ENCODE measurements at regions not wholly inside any gene's neighbourhood (a gene's known extent, or its start where the extent isn't known, plus 50 kb on each side); places are given as distances from the start of the nearest gene placed in this dataset.

GRCh38 chr13:80888390-80888789 is 547.5 kb upstream of the SPRY2 start:
- DNase-seq (no peak), ATAC-seq (no peak)
- no peaks in the 10 kb centered on the region for H3K4me1 ChIP-seq
- TF ChIP-seq, protein P1, sequence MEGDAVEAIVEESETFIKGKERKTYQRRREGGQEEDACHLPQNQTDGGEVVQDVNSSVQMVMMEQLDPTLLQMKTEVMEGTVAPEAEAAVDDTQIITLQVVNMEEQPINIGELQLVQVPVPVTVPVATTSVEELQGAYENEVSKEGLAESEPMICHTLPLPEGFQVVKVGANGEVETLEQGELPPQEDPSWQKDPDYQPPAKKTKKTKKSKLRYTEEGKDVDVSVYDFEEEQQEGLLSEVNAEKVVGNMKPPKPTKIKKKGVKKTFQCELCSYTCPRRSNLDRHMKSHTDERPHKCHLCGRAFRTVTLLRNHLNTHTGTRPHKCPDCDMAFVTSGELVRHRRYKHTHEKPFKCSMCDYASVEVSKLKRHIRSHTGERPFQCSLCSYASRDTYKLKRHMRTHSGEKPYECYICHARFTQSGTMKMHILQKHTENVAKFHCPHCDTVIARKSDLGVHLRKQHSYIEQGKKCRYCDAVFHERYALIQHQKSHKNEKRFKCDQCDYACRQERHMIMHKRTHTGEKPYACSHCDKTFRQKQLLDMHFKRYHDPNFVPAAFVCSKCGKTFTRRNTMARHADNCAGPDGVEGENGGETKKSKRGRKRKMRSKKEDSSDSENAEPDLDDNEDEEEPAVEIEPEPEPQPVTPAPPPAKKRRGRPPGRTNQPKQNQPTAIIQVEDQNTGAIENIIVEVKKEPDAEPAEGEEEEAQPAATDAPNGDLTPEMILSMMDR (IDR thresholded peaks at IDR 0.05) = no peak
- intact Hi-C loops (cut with DNase I) = no loop called here
- H3K27me3 ChIP-seq = no peaks in the 10 kb centered on the region
- no peaks in the 10 kb centered on the region for H3K9me3 ChIP-seq
- H3K36me3 ChIP-seq = no peaks in the 10 kb centered on the region
- H3K4me3 ChIP-seq = no peak overlapping the region
- H3K27ac ChIP-seq = no peak overlapping the region

DNA sequence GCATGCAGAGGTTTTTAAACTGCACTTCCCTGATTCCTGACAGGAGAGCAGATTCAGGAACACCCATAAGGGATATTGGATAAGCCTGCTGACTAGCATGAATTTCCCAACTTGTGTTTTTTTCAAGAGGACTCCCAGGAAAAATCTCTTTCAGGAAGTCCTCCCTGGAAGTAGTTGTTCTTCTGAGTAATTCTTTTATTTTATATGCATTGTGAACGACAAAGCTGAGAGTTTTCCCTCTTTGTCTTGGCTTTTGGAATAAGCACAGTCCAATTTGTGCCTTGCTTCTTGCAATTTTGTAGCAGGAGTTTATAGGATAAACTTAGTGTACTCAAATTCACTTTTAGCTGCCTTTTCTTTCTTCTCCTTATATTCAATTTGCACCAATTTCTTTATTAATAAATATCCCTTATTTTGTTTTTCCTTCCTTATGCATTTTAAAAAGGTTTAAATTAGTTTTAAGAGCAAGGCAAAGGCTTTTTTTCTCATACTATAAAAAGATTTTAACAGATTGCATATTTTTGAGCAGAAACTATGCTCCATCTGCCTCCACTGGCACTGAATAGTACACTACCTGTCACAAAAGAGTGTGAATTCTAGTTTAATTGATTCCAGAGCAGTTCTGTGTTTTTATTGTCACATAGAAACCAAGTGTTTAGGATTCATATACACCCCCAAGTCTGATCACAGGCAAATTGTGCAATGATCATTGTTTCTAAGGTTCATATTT is 543.3 kb upstream of the SPRY2 start:
- H3K9me3 ChIP-seq = no peaks in the 10 kb centered on the region
- DNase-seq (no peak), ATAC-seq (no peak)
- TF ChIP-seq, protein P1 (IDR thresholded peaks at IDR 0.05) = no peak
- intact Hi-C loops (cut with DNase I) = no loop called here
- H3K4me1 ChIP-seq = no peaks in the 10 kb centered on the region
- H3K27ac ChIP-seq = no peak overlapping the region
- no peaks in the 10 kb centered on the region for H3K27me3 ChIP-seq
- H3K4me3 ChIP-seq = no peak overlapping the region
- H3K36me3 ChIP-seq = no peaks in the 10 kb centered on the region

DNA sequence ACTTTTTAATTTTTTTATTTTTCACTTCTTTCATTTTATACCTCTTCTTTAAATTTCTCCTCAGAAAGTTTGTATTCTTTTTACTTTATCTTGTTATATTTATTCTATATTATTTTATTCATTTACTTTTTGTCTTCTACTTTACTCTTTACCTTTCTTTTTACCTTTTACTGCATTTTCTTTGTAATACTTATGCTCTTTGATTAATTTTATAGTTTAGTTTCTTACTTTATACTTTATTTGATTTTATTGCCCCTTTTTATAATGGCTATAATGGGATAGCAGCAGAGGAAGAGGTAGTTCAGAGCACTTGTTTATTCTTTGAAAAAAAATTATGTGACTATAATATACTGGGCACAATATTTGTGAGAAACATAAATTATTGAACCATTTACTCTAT is 542.6 kb upstream of the SPRY2 start:
- ATAC-seq = no peak
- intact Hi-C loops (cut with DNase I) = no loop called here
- Histone ChIP-seq H3K27ac (no peak overlapping the region), H3K4me3 (no peak overlapping the region), H3K27me3 (no peaks in the 10 kb centered on the region), H3K9me3 (no peaks in the 10 kb centered on the region), H3K36me3 (no peaks in the 10 kb centered on the region), H3K4me1 (no peaks in the 10 kb centered on the region)
- TF ChIP-seq, protein P1 (IDR thresholded peaks at IDR 0.05) = no peak
- DNase-seq = no peak

DNA sequence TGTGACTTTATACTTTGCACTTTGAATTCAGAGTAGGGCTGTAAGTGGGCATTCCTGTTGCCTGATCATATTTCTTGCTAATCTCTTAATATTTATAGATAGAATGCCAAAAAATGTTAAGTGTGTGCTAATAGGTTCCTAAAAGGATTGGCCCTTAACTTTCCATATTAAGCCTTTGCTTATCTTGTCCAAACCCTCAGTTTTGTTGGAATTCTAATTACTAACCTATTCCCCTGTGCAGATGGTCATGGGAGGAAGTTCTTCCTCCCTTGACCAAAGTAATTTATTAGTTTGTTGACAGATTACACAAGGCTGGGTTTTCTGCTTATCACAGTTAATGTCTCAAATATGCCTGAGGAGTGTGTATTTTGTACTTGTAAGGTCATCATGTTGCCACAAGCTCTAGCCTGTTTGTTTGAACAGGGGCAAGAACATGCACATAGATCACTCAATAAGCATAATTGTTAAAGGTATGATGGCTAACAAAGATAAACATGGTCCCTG is 541.1 kb upstream of the SPRY2 start:
- Histone ChIP-seq H3K4me3 (no peak overlapping the region), H3K4me1 (no peaks in the 10 kb centered on the region), H3K27me3 (no peaks in the 10 kb centered on the region), H3K36me3 (no peaks in the 10 kb centered on the region), H3K27ac (no peak overlapping the region), H3K9me3 (no peaks in the 10 kb centered on the region)
- intact Hi-C loops (cut with DNase I) = no loop called here
- TF ChIP-seq, protein P1 (IDR thresholded peaks at IDR 0.05) = no peak
- ATAC-seq (peak; percentile 81), DNase-seq (no peak)

DNA sequence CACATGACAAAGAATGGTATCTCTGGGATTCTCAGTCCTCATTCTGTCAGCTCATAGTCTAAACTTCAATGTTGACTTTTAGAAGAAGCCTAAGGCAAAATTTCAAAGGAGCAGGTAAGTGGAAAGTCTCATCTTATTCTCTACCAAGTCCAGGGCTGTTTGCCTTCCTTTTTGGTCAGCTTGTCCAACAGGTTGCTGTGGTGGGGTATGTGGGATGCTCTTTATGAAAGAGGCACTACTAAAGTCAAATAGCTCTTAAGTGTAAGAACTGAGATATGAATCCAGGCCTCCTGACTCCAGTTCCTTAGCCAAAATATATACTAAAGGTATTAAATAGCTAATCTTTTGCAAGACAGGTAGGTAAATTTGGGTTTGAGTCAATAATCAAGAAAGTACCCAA is 540.6 kb upstream of the SPRY2 start:
- TF ChIP-seq, protein P1 (IDR thresholded peaks at IDR 0.05) = no peak
- no peaks in the 10 kb centered on the region for H3K27me3 ChIP-seq
- intact Hi-C loops (cut with DNase I) = no loop called here
- no peak overlapping the region for H3K4me3 ChIP-seq
- no peaks in the 10 kb centered on the region for H3K36me3 ChIP-seq
- H3K4me1 ChIP-seq = no peaks in the 10 kb centered on the region
- ATAC-seq (peak; percentile 22), DNase-seq (no peak)
- no peaks in the 10 kb centered on the region for H3K9me3 ChIP-seq
- no peak overlapping the region for H3K27ac ChIP-seq
